ENCODE measurements at regions not wholly inside any gene's neighbourhood (a gene's known extent, or its start where the extent isn't known, plus 50 kb on each side); places are given as distances from the start of the nearest gene placed in this dataset.

- TF ChIP-seq CTCF (IDR thresholded peaks at IDR 0.05; ENCODE audit: low read depth, low read length), result no peak
- DNase-seq (ENCODE audit: low read depth, low spot score), result no peak
- in situ Hi-C loops (cut with HindIII; ENCODE audit: low sequenced_read_pairs), result no loop called here
- no peak overlapping the region for H3K4me3 ChIP-seq (ENCODE audit: low read depth, low read length)
Measured at GRCh38 chr10:113473011-113473410, 79.8 kb upstream of the HABP2 start.

- H3K4me3 ChIP-seq (ENCODE audit: low read depth, low read length), result no peak overlapping the region
- DNase-seq (ENCODE audit: low read depth, low spot score), result no peak
- TF ChIP-seq CTCF (IDR thresholded peaks at IDR 0.05; ENCODE audit: low read depth, low read length), result no peak
- in situ Hi-C loops (cut with HindIII; ENCODE audit: low sequenced_read_pairs), result no loop called here
Measured at GRCh38 chr10:113473851-113474250, 79.0 kb upstream of the HABP2 start.

- TF ChIP-seq CTCF (IDR thresholded peaks at IDR 0.05; ENCODE audit: low read depth, low read length), result no peak
- H3K4me3 ChIP-seq (ENCODE audit: low read depth, low read length), result no peak overlapping the region
- no peak for DNase-seq (ENCODE audit: low read depth, low spot score)
- in situ Hi-C loops (cut with HindIII; ENCODE audit: low sequenced_read_pairs), result no loop called here
Measured at GRCh38 chr10:113474752-113475151, 78.1 kb upstream of the HABP2 start.

GRCh38 chr10:113475381-113475807 lies 77.5 kb upstream of the HABP2 start:
- no peak for TF ChIP-seq CTCF (IDR thresholded peaks at IDR 0.05; ENCODE audit: low read depth, low read length)
- in situ Hi-C loops (cut with HindIII; ENCODE audit: low sequenced_read_pairs), result no loop called here
- H3K4me3 ChIP-seq (ENCODE audit: low read depth, low read length), result no peak overlapping the region
- peak; percentile 23 for DNase-seq (ENCODE audit: low read depth, low spot score)

- in situ Hi-C loops (cut with HindIII; ENCODE audit: low sequenced_read_pairs), result no loop called here
- no peak for DNase-seq (ENCODE audit: low read depth, low spot score)
- H3K4me3 ChIP-seq (ENCODE audit: low read depth, low read length), result no peak overlapping the region
- TF ChIP-seq CTCF (IDR thresholded peaks at IDR 0.05; ENCODE audit: low read depth, low read length), result no peak
Measured at GRCh38 chr10:113476191-113476590, 76.7 kb upstream of the HABP2 start.

GRCh38 chr10:113476673-113477072 lies 76.2 kb upstream of the HABP2 start:
- H3K4me3 ChIP-seq (ENCODE audit: low read depth, low read length), result no peak overlapping the region
- no peak for TF ChIP-seq CTCF (IDR thresholded peaks at IDR 0.05; ENCODE audit: low read depth, low read length)
- in situ Hi-C loops (cut with HindIII; ENCODE audit: low sequenced_read_pairs), result no loop called here
- DNase-seq (ENCODE audit: low read depth, low spot score), result no peak

- in situ Hi-C loops (cut with HindIII; ENCODE audit: low sequenced_read_pairs), result no loop called here
- no peak overlapping the region for H3K4me3 ChIP-seq (ENCODE audit: low read depth, low read length)
- DNase-seq (ENCODE audit: low read depth, low spot score), result no peak
- TF ChIP-seq CTCF (IDR thresholded peaks at IDR 0.05; ENCODE audit: low read depth, low read length), result no peak
Measured at GRCh38 chr10:113477451-113477850, 75.4 kb upstream of the HABP2 start.

All from astrocyte of the spinal cord (primary cell).